K562 (cell line): ENCODE measurements at regions not wholly inside any gene's neighbourhood (a gene's known extent, or its start where the extent isn't known, plus 50 kb on each side); places are given as distances from the start of the nearest gene placed in this dataset.

Experiments
- ATAC-seq: fragments of 200-7000 bp; cut with Tn5 transposase; 3 replicates; pipeline ENCODE4 v1.9.1; 2020; ENCODE audit warnings: moderate library complexity
- BruUV-seq: library from RNA; stranded (reverse); fragments of 400-500 nt; replicated peaks from 2 replicates; lab custom pipeline; 2021; lab: Mats Ljungman, UMichigan
- CTCF ChIA-PET: fragments of 300-600 bp; formaldehyde crosslinking; extraction: SDS; loops from one replicate; lab custom pipeline; 2021; ENCODE audit warnings: low intra/inter-chr PET ratio; lab: Yijun Ruan, JAX
- POLR2A ChIA-PET: fragments of 300-600, 350-650 bp; sonication (Branson Sonifier 250); formaldehyde crosslinking; extraction: SDS; loops from one replicate; lab custom pipeline; 2021; ENCODE audit warnings: antibody characterized with exemption, inconsistent platforms; lab: Yijun Ruan, JAX
- DNase-seq, 4 experiments: peaks; one replicate each; pipeline versions ENCODE4 v3.0.0 to v3.0.0-alpha.2; 2011 to 2018; ENCODE audit warnings: low spot score in 3 of 4, mixed read lengths in 3 of 4; ENCODE audit errors: extremely low read depth in 1 of 4
- FAIRE-seq: peaks from 2 replicates; lab custom pipeline; 2011; peaks lifted over from hg19 to GRCh38; lab: Jason Lieb, UNC
- H2AFZ ChIP-seq: 2 replicates; pipeline ENCODE4 v1.6.0; 2011; ENCODE audit warnings: low read depth, low read length, control low read depth, inconsistent platforms
- H3K27ac ChIP-seq: fragments of 200-600 bp; 3 replicates; pipeline ENCODE4 v1.8.0; 2011; ENCODE audit warnings: low read depth, mild to moderate bottlenecking, control low read depth, inconsistent platforms, low read length, moderate library complexity, mixed read lengths; ENCODE audit errors: extremely low read depth
- H3K27me3 ChIP-seq, 2 experiments: fragments of 300-600 bp in 1 of 2; 2 replicates in 1 of 2; 3 replicates in 1 of 2; pipeline versions ENCODE4 v1.6.0 to v1.8.0; 2011; ENCODE audit warnings: inconsistent platforms in 2 of 2, low read length in 2 of 2, mild to moderate bottlenecking in 1 of 2, mixed read lengths in 1 of 2, moderate library complexity in 1 of 2; ENCODE audit not compliant: control insufficient read depth in 2 of 2, insufficient read depth in 2 of 2
- H3K36me3 ChIP-seq: fragments of 300-600 bp; 3 replicates; pipeline ENCODE4 v1.8.0; 2011; ENCODE audit warnings: mild to moderate bottlenecking, low read length, inconsistent platforms; ENCODE audit not compliant: control insufficient read depth, insufficient read depth
- H3K4me1 ChIP-seq, 2 experiments: fragments of 200-600 bp in 1 of 2; replicated peaks in 1 of 2; 2 replicates in 1 of 2; 3 replicates in 1 of 2; pipeline versions ENCODE4 v1.5.1 to v1.8.0; 2011; ENCODE audit warnings: inconsistent platforms in 2 of 2, low read length in 2 of 2, mild to moderate bottlenecking in 1 of 2, mixed read lengths in 1 of 2, moderate library complexity in 1 of 2; ENCODE audit not compliant: control insufficient read depth in 2 of 2, insufficient read depth in 2 of 2
- H3K4me2 ChIP-seq: 2 replicates; pipeline ENCODE4 v1.6.1; 2011; ENCODE audit warnings: low read length, control low read depth, inconsistent platforms, mixed read lengths; ENCODE audit not compliant: insufficient read depth
- H3K4me3 ChIP-seq: fragments of 200-600 bp; sonication (generic), shearing (Covaris generic); 2 replicates; pipeline ENCODE4 v1.5.1; 2016; ENCODE audit warnings: control low read depth, inconsistent platforms
- H3K79me2 ChIP-seq: fragments of 200-600 bp; 3 replicates; pipeline ENCODE4 v1.8.0; 2011; ENCODE audit warnings: low read length, inconsistent platforms; ENCODE audit not compliant: control insufficient read depth, insufficient read depth
- H3K9ac ChIP-seq, 2 experiments: 2 replicates each; pipeline versions ENCODE4 v1.6.0 to v1.6.1; 2011; ENCODE audit warnings: low read depth in 2 of 2, low read length in 2 of 2, control low read depth in 1 of 2, inconsistent platforms in 1 of 2, mild to moderate bottlenecking in 1 of 2, mixed read lengths in 1 of 2; ENCODE audit not compliant: insufficient read depth in 1 of 2
- H3K9me1 ChIP-seq: one replicate; pipeline ENCODE4 v1.6.0; 2011; ENCODE audit warnings: inconsistent platforms, mild to moderate bottlenecking, low read length, moderate library complexity; ENCODE audit not compliant: control insufficient read depth, insufficient read depth
- H3K9me3 ChIP-seq: replicated peaks from 2 replicates; pipeline ENCODE4 v1.5.1; 2011; ENCODE audit warnings: low read depth, low read length, inconsistent platforms; ENCODE audit not compliant: control insufficient read depth, insufficient read depth
- H4K20me1 ChIP-seq: replicated peaks from 2 replicates; pipeline ENCODE4 v1.6.1; 2011; ENCODE audit warnings: low read length, inconsistent platforms, mixed read lengths; ENCODE audit not compliant: control insufficient read depth, insufficient read depth
- CTCF ChIP-seq, 3 experiments: IDR thresholded peaks in 2 of 3; conservative IDR thresholded peaks in 1 of 3; 2 replicates each; pipeline ENCODE4 v1.5.1; 2011 to 2012; ENCODE audit warnings: low read length in 3 of 3, mild to moderate bottlenecking in 3 of 3, control low read depth in 2 of 3, improper control_type of control experiment in 1 of 3, inconsistent platforms in 1 of 3, low read depth in 1 of 3, mixed read lengths in 1 of 3, moderate library complexity in 1 of 3; ENCODE audit not compliant: insufficient read depth in 2 of 3
- GABPB1 ChIP-seq: sonication (generic); formaldehyde crosslinking; IDR thresholded peaks from 2 replicates; pipeline ENCODE4 v1.8.0; 2022; ENCODE audit warnings: mild to moderate bottlenecking, missing genetic modification reagents
- MTF1 ChIP-seq: fragments of 250-450 bp; sonication (Bioruptor Pico); IDR thresholded peaks from 2 replicates; pipeline ENCODE4 v1.9.0; 2021; ENCODE audit warnings: moderate library complexity, mild to moderate bottlenecking, inconsistent platforms, borderline replicate concordance
- NCOA4 ChIP-seq: fragments of 450-650 bp; IDR thresholded peaks from 2 replicates; pipeline ENCODE4 v1.6.1; 2018; ENCODE audit warnings: mild to moderate bottlenecking; ENCODE audit not compliant: partially characterized antibody
- NEUROD1 ChIP-seq: fragments of 150-350 bp; IDR thresholded peaks from 2 replicates; pipeline ENCODE4 v1.6.1; 2014; ENCODE audit warnings: borderline replicate concordance, low read length, low read depth; ENCODE audit not compliant: partially characterized antibody
- NFATC3 ChIP-seq: fragments of 450-650 bp; IDR thresholded peaks from 2 replicates; pipeline ENCODE4 v1.6.1; 2017; ENCODE audit warnings: mild to moderate bottlenecking
- OTX1 ChIP-seq: fragments of 450-650 bp; formaldehyde crosslinking; IDR thresholded peaks from 2 replicates; pipeline ENCODE4 v1.4.0; 2022; ENCODE audit warnings: mild to moderate bottlenecking
- ZNF444 ChIP-seq: fragments of 250-450 bp; sonication (Bioruptor Pico); IDR thresholded peaks from 2 replicates; pipeline ENCODE4 v1.4.0; 2020; ENCODE audit warnings: mild to moderate bottlenecking, moderate library complexity
- WGBS: fragments of 100-300 bp; shearing (Covaris generic); methylation state at CpG from one replicate; pipeline ENCODE4 v1.1.6; 2016; ENCODE audit warnings: low coverage, mixed read lengths; ENCODE audit not compliant: insufficient coverage; ENCODE audit errors: missing lambda C conversion rate; 5-methylcytosine and 5-hydroxymethylcytosine counted together
- in situ Hi-C: fragments of 300-500 bp; cut with MboI; formaldehyde crosslinking; loops from 4 replicates; pipeline ENCODE4 v1.15.0; 2018; ENCODE audit warnings: inconsistent platforms, mixed read lengths
- intact Hi-C: fragments of 100-400 bp; cut with micrococcal nuclease; formaldehyde crosslinking; loops from 2 replicates; pipeline ENCODE4 v1.14.2; 2022

- Histone ChIP-seq H3K27me3 (no peaks in the 10 kb centered on the region), H3K4me1 (peaks cover 0 to 2% of the 10 kb centered on the region in 2 experiments; a peak in 2 of 5 replicates), H3K36me3 (no peaks in the 10 kb centered on the region; the same call in 2 of the 3 replicates), H3K4me2 (no peak overlapping the region), H3K9me3 (no peaks in the 10 kb centered on the region), H3K79me2 (no peaks in the 10 kb centered on the region), H4K20me1 (no peaks in the 10 kb centered on the region), H3K9ac (no peak overlapping the region), H3K9me1 (no peaks in the 10 kb centered on the region), H3K27ac (no peak overlapping the region), H3K4me3 (no peak overlapping the region), H2AFZ (no peak overlapping the region)
- ChIA-PET POLR2A (no interaction called here), CTCF (no interaction called here)
- intact Hi-C loops = no loop called here
- DNase-seq (no peak), ATAC-seq (no peak), FAIRE-seq (no peak)
- 100% methylated on average over 1 of the region's 1 CpG for WGBS
- in situ Hi-C loops = no loop called here
- TF ChIP-seq NCOA4 = no peak
- no peak for TF ChIP-seq ZNF444 (CRISPR knock-in tag)
- TF ChIP-seq CTCF (IDR thresholded peaks at IDR 0.05 in 2 of 3, conservative IDR thresholded peaks at IDR 0.05 in 1 of 3; ENCODE audit: insufficient read depth in 2 of 3, low read depth in 1 of 3, low read length in 3 of 3) = no peak
- no peak for TF ChIP-seq GABPB1 (CRISPR knock-in tag)
- no peak for TF ChIP-seq NFATC3
- no peak for TF ChIP-seq NEUROD1
- no peak for TF ChIP-seq MTF1 (CRISPR knock-in tag)
- TF ChIP-seq OTX1 (CRISPR knock-in tag) = no peak
- no TSS peak for BruUV-seq
Observed at GRCh38 chr4:81796790-81797528, 325.3 kb upstream of the RASGEF1B start.
